Stimulated activated CD4-positive, alpha-beta T cell treated with anti-CD3 and anti-CD28 coated beads, TNF-alpha, amount 100 ng/mL, for 48 hours (primary cell): ENCODE measurements at regions not wholly inside any gene's neighbourhood (a gene's known extent, or its start where the extent isn't known, plus 50 kb on each side); places are given as distances from the start of the nearest gene placed in this dataset.
"Not testable (repeated sequence)": the region's sequence is repeated elsewhere in the genome, so short reads cannot be mapped to it uniquely, and the experiment has no call there.

Experiments
- DNase-seq, 3 donors: peaks; one replicate each; pipeline ENCODE4 v3.0.0-alpha.2; 2020; ENCODE audit warnings: low read depth in 3 of 3

DNA sequence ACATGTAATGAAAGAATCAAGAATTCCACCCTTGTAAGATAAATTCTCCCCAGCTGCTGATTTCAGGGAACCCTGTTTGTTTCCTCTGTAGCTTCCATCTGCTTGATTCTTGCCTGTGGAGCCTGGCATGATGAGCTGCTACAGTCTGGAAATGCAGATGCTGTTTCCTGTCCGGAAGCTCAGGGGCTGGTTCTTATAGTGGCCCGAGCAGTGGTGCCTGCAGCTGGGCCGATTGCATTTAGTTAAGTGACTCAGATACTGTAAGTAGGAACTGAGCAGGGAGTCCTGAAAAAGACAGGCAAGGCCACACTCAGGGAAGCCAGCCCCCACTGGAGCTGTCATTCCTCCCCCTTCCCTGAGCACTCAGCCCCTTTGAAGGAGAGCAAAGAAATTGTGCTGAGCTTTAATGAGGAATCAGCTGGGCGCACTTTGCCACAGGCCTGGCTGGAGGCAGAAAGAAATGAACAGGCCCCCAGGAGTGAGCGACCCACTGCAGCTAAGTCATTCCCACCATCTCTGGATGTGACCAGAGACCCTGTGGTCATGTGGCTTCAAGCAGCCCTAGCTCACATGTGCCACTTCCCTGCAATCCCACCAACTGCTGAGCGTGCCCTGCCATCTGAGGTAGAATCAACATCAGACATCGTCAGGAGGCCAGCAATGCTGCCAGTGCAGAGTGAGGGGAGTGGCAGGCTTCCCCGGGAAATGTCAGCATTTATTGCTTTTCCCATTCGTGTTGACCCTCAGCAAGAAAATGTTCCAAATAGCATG lies 206.0 kb upstream of the WWC1 start:
- DNase-seq: no peak

DNA sequence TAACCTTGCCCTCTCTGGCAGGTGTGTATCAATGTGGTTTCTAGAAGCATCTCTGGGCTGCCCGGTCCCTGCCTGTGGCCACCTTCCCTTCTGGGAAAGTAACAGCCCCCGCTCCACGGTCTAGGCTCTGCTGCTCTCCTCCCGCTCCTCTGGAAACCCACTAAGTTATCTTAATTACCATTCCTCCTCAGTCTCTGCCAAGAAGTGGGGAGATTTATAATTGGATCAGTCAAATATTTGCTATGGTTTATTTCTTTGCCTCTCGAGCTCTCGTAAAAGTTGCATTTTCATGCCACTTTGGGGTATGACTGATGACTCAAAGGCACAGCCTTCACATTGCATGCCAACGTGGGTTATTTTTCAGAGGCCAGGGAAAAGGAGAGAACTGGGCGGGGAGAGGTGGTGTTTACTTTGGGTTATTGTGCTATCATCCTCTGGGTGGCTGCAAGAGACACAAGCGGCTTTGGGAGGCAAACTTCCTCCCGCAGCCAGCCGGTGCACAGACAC lies 205.3 kb upstream of the WWC1 start:
- DNase-seq: no peak

DNA sequence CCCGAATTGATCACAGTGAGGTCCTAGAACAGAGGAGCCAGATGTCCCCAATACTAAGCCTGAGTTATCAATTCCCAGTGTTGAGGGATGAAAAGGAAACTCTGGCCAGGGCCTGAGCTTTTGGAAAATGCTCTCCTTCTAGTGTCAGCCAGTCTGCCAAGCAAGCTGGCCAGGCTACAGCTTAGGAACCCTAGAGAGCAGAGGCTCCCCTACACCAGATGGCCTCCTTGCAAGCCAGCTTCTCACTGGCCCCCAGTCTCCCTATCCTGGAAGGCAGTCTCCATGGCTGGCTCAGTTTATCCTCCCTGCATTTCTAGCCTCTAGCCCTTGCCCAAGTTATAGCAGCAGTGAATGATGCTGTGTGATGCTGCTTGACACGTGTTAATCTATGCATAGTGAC lies 204.7 kb upstream of the WWC1 start:
- DNase-seq: no peak

GRCh38 chr5:168088410-168089173 lies 202.9 kb upstream of the WWC1 start:
- DNase-seq: no peak

- no peak for DNase-seq
Measured at GRCh38 chr5:168089201-168089887, 202.1 kb upstream of the WWC1 start.

DNA sequence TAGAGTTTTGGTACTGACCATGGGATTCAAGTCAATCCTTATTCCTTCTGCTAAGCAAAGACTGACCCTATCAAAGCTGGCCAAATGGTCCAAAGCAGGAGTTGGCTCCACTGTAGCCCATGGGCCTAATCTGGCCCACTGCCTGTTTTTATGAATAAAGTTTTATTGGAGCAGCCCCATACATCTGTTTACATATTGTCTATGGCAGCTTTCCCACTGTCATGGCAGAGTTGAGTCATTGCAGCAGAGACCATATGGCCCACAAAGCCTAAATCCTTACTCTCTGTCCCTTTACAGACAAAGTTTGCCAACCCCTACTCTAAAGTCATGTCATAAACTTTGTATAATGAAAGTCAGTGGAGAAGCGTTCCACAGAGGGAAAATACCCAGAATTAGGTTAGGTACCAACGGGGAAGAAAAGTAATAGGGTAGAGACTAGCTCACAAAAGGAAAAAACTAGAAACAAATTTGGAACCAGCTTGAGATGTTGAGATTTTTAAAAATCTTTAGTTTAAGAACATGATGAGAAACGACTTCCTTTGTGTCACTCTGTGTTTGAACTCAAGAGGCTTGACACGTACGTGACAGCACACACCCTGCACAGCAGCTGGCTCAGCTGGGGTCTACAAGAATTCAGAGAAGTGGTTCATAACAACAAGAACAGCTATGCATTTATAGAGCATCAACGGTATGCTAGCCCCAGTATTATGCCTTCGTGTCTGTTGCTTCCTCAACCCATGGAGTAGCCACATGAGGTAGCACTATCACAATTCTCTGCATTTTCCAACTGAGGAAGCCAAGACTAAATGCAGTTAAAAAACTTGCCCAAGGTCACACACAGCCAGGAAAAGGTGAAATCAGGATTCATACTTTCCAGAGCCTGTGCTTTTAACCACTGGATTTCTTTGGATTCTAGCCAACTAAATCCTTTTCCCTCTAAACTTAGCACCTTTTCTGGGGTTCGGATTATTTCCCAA lies 198.9 kb upstream of the WWC1 start:
- no peak for DNase-seq

GRCh38 chr5:168093200-168093910 lies 198.1 kb upstream of the WWC1 start:
- DNase-seq: no peak

DNA sequence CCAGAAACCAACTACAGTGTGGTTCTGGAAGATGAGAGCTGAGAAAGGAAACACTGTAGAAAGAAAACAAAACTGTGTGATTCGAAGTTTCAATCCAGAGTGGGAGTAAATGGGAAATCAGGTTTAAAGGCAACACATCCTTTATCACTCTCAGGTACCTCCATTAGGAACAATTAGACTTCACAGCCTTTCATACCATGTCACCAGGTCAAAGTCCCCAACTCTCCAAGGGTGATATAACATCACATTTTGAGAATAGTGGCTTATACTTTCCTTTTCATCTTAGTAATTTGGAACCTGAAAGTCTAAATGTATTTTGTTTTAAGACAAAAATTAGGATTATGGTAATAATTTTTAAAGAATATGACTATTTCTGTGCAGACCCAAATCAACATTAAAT lies 194.9 kb upstream of the WWC1 start:
- no peak for DNase-seq

GRCh38 chr5:168097876-168098653 lies 193.4 kb upstream of the WWC1 start:
- no peak for DNase-seq

DNA sequence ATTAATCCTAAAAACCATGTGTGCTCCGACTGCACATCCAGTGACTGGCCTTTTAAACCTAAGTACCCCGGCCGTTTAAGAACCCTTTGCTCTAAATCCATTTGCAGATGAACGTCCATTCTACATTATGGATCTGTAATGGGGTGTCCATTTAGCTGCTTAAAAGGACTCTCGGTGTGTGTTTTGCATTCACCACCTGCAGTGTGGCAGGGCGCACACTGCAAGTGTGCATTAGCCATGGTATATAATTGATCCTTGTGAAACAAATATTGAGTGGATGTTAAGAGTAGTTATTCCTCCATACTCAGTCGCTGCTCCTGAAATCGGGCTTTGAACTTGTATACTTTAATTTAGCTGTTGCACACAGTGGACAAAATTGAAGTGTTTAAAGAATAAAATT lies 190.1 kb upstream of the WWC1 start:
- no peak for DNase-seq

DNA sequence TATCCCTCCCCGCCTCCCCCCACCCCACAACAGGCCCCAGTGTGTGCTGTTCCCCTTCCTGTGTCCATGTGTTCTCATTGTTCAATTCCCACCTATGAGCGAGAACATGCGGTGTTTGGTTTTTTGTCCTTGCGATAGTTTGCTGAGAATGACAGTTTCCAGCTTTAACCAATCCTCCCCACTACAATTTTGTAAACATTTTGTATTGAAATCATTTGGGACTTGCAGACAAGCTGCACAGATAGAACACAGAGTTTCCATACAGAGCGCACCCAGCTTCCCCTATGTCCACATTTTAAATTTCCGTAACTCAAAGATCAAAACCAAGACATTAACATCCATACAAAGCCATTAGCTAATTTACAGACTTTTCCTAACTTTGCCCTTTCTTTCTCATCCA lies 188.4 kb upstream of the WWC1 start:
- not testable (repeated sequence) for DNase-seq

GRCh38 chr5:168104350-168104749 lies 187.1 kb upstream of the WWC1 start:
- DNase-seq: no peak

DNA sequence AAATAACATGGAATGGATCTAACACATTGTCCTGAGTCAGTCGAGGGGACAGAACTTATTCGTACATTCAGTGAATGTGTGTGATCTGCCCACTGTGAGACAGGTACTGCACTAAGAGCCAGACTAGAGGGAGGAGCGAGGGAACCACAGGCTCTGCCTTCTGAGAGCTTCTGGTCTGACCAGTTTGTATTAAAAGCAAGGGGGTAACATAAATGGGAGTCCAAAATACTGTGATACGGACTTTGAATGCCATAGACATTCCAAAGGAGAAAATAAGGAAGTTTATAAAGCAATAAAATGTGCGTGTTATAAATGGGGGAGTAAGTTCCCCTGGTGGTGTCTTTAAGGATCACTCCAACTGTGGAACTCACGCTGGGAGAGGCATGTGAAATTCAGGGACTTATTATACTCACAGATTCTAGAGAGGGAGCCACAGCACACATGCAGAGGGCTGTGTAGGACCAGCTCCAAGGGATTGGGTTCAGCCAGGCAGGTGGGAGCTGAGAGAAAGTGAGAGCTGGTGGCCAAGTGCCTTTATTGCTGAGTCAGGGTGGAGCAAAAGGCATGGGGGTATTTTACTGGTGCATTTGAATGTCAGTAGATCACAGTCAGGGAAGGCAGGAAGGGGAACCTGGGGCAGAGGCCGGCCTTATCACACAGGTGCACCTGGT lies 186.5 kb upstream of the WWC1 start:
- DNase-seq: no peak

GRCh38 chr5:168106008-168106761 lies 185.3 kb upstream of the WWC1 start:
- DNase-seq: no peak

- DNase-seq: no peak
Measured at GRCh38 chr5:168109441-168109840, 182.0 kb upstream of the WWC1 start.

GRCh38 chr5:168110384-168110783 lies 181.1 kb upstream of the WWC1 start:
- no peak for DNase-seq

DNA sequence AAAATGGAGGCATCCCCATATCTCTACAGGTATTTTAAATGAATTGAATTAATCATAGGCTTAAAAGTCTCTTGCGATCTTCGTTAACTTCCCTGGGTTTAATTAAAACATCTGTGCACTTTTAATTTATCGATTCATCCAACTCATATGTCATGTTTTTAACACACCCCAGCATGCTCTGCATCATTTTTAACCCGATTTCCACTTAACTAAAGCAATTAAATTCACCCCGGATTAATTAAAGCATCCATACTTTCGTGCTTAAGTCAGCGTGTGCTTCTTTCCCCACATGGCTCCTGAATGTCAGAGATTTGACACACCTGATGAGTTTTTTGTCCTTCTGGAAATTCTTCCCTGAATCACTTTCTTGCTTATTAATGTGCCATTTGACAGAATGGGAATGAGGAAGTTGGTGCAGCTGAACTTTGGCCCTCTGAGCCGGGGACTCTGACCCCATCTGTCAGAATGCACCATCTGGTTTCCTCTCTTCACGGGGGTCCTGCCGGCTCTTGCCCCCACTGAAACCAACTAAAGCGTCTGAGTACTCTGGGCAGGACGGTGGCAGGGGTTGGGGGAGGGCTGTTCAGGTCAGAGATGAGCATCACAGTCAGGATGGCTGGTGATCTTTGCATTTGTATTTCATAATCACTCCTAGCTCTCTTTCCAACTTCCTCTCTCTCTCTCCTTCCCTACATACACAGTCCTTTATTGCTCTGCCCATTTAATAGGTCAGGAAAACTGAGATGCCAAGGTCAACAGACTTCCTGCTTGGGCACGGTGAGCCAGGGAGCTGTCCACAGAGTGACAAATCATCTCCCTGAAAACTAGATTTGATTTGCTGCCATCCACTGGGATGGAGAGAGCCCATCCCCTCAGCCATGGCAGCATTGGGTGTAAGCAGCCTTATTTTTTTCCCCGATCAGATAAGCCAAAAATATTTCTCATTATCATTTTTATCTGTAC lies 180.3 kb upstream of the WWC1 start:
- DNase-seq: no peak
